T-cell (primary cell): ENCODE measurements at regions not wholly inside any gene's neighbourhood (a gene's known extent, or its start where the extent isn't known, plus 50 kb on each side); places are given as distances from the start of the nearest gene placed in this dataset.
"Not testable (repeated sequence)": the region's sequence is repeated elsewhere in the genome, so short reads cannot be mapped to it uniquely, and the experiment has no call there.

Experiments used
- ATAC-seq, 4 experiments: fragments of 200-7000 bp in 3 of 4; fragments of 150-1000 bp in 1 of 4; cut with Tn5 transposase; replicated peaks in 1 of 4; 1 replicate in 3 of 4; 2 replicates in 1 of 4; pipeline ENCODE4 v1.10.0; 2021; ENCODE audit warnings: moderate library complexity in 3 of 4, mild to moderate bottlenecking in 2 of 4, moderate number of reproducible peaks in 1 of 4
- CTCF ChIA-PET, 2 donors: fragments of 300-600 bp; sonication (Branson Sonifier 250); formaldehyde crosslinking; loops; one replicate each; lab custom pipeline; 2022; ENCODE audit warnings: antibody characterized with exemption in 2 of 2; lab: Charles Lee
- POLR2A ChIA-PET, 2 donors: fragments of 300-600 bp; sonication (Branson Sonifier 250); formaldehyde crosslinking; loops; one replicate each; lab custom pipeline; 2022; ENCODE audit warnings: antibody characterized with exemption in 2 of 2; lab: Charles Lee
- DNase-seq, 35 experiments: peaks; one replicate each; pipeline versions ENCODE4 v3.0.0 to v3.0.0-alpha.2; 2013 to 2023
- H3K27ac ChIP-seq: one replicate; pipeline ENCODE4 v1.5.1; 2013; ENCODE audit warnings: low read length
- H3K27me3 ChIP-seq, 2 experiments: replicated peaks in 1 of 2; 1 replicate in 1 of 2; 2 replicates in 1 of 2; pipeline versions ENCODE4 v1.6.1 to v1.7.0; 2013; ENCODE audit warnings: low read length in 1 of 2, mixed read lengths in 1 of 2; ENCODE audit not compliant: control insufficient read depth in 2 of 2, insufficient read depth in 2 of 2; ENCODE audit errors: extremely low read depth in 1 of 2
- H3K36me3 ChIP-seq, 2 donors: 1 replicate in 1 of 2; 2 replicates in 1 of 2; pipeline versions ENCODE4 v1.6.1 to v1.7.0; 2013; ENCODE audit warnings: low read length in 1 of 2; ENCODE audit not compliant: control insufficient read depth in 2 of 2, insufficient read depth in 1 of 2; ENCODE audit errors: extremely low read depth in 1 of 2
- H3K4me1 ChIP-seq, 2 experiments: 1 replicate in 1 of 2; 2 replicates in 1 of 2; pipeline versions ENCODE4 v1.6.1 to v1.7.0; 2013; ENCODE audit warnings: low read length in 2 of 2, mixed read lengths in 1 of 2; ENCODE audit not compliant: insufficient read depth in 2 of 2, control insufficient read depth in 1 of 2; ENCODE audit errors: extremely low read depth in 1 of 2
- H3K4me3 ChIP-seq, 2 donors: 1 replicate in 1 of 2; 2 replicates in 1 of 2; pipeline versions ENCODE4 v1.5.1 to v1.7.0; 2013; ENCODE audit warnings: mild to moderate bottlenecking in 2 of 2, low read length in 1 of 2, moderate library complexity in 1 of 2; ENCODE audit not compliant: control insufficient read depth in 1 of 2; ENCODE audit errors: extremely low read depth in 1 of 2
- H3K9me3 ChIP-seq: 2 replicates; pipeline ENCODE4 v1.7.0; 2013
- H3K27ac Mint-ChIP-seq, 2 donors: one replicate each; pipeline ENCODE4 v1.8.0; 2020 to 2021; ENCODE audit warnings: mild to moderate bottlenecking in 2 of 2, mixed read lengths in 2 of 2
- H3K27me3 Mint-ChIP-seq, 2 donors: one replicate each; pipeline ENCODE4 v1.8.0; 2021 to 2022; ENCODE audit warnings: mixed read lengths in 2 of 2
- H3K36me3 Mint-ChIP-seq: one replicate; pipeline ENCODE4 v1.8.0; 2021; ENCODE audit warnings: mixed read lengths
- H3K4me1 Mint-ChIP-seq, 3 donors: one replicate each; pipeline ENCODE4 v1.8.0; 2020 to 2022; ENCODE audit warnings: mixed read lengths in 3 of 3, mild to moderate bottlenecking in 1 of 3
- H3K4me3 Mint-ChIP-seq, 3 donors: one replicate each; pipeline ENCODE4 v1.8.0; 2020 to 2022; ENCODE audit warnings: mild to moderate bottlenecking in 3 of 3, mixed read lengths in 3 of 3, moderate library complexity in 3 of 3
- H3K9me3 Mint-ChIP-seq, 3 donors: one replicate each; pipeline ENCODE4 v1.8.0; 2020 to 2022; ENCODE audit warnings: mixed read lengths in 3 of 3
- WGBS: methylation state at CpG from one replicate; pipeline ENCODE4 v1.1.5; 2013; ENCODE audit warnings: missing lambda C conversion rate; ENCODE audit not compliant: insufficient coverage; 5-methylcytosine and 5-hydroxymethylcytosine counted together

DNA sequence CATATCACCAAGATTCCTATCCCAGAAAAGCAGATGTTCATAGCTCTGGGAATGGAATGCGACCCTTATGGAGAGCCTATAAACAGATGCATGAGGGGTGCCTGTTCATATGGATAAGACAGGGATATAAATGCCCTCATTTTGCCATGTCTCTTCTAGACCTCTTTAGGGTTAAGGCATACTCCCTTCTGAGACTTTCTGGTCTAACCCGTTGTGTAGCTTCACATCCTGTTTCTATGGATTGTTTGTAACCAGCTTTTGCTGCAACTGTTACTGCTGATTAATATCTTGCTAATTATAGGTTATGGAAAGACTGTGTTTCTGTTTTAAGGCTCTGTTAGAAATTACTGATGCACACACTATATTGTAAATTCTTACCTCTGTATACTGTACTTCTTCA is 193.5 kb upstream of the ALG10B start:
- H3K4me1 Mint-ChIP-seq, H3K36me3 Mint-ChIP-seq, H3K27ac ChIP-seq, H3K4me1 ChIP-seq, H3K4me3 ChIP-seq, H3K9me3 ChIP-seq, H3K27ac Mint-ChIP-seq, H3K4me3 Mint-ChIP-seq, H3K27me3 ChIP-seq, ATAC-seq, POLR2A ChIA-PET, DNase-seq, H3K36me3 ChIP-seq: not testable (repeated sequence)
- WGBS, result 40% methylated on average over 1 of the region's 2 CpGs
- CTCF ChIA-PET, result interaction anchor here in 1 of 2 donors (1.0 kb wide), 1 partner anchor 15 kb away, joined by 6 read pairs; no protein-coding TSS in a partner anchor
- Mint-ChIP-seq H3K27me3 (peaks cover 8 to 10% of the 10 kb centered on the region in 2 donors), H3K9me3 (peaks cover 0 to 12% (median 2%) of the 10 kb centered on the region in 3 donors)

- H3K27ac ChIP-seq, result no peak overlapping the region
- H3K4me3 ChIP-seq, result no peak overlapping the region
- no peak for DNase-seq
- Mint-ChIP-seq H3K9me3 (peaks cover 0 to 8% (median 2%) of the 10 kb centered on the region in 3 donors), H3K4me3 (no peak overlapping the region), H3K27me3 (peaks cover 8 to 10% of the 10 kb centered on the region in 2 donors), H3K27ac (no peak overlapping the region), H3K36me3 (no peaks in the 10 kb centered on the region), H3K4me1 (no peaks in the 10 kb centered on the region)
- POLR2A ChIA-PET, result no interaction called here
- no peaks in the 10 kb centered on the region for H3K27me3 ChIP-seq
- WGBS, result 68% methylated on average over 5 of the region's 8 CpGs
- H3K9me3 ChIP-seq, result peaks cover 2% of the 10 kb centered on the region
- no peak for ATAC-seq
- no peaks in the 10 kb centered on the region for H3K4me1 ChIP-seq
- H3K36me3 ChIP-seq, result no peaks in the 10 kb centered on the region
- CTCF ChIA-PET, result interaction anchor here in 1 of 2 donors (1.0 kb wide), 1 partner anchor 14 kb away, joined by 6 read pairs; no protein-coding TSS in a partner anchor
These were observed 192.9 kb upstream of the ALG10B start for GRCh38 chr12:38123566-38124246.

DNA sequence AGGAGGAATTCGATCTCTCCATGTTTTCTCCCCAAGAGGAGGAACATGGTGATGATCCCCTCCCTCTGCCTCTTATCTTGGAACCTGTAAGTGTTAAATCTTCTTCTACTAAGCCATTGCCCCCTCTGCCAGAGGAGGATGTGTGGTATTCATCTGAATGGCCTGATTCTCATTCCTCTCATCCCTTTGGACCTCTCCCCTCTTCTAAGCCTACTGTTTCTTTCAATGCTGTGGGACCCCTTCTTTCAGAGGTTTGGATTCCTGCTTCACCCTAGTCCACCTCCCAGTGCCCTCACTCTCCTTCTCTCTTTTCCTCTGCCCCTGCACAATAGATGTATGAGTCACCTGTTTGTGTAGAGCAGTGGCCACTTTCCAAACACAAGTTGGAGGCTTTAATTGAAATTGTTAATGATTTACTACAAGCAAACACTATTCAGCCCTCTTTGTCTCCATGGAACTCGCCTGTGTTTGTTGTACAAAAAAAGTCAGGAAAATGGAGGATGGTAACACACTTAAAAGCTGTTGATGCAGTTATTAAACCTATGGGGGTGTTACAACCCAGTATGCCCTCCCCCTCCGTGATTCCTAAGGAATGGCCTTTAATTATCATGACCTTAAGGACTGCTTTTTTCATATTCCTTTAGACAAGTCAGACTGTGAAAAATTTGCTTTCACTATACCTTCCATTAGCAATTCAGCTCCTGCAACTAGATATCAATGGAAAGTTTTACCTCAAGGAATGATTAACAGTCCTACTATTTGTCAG is 192.1 kb upstream of the ALG10B start:
- CTCF ChIA-PET, result no interaction called here

DNA sequence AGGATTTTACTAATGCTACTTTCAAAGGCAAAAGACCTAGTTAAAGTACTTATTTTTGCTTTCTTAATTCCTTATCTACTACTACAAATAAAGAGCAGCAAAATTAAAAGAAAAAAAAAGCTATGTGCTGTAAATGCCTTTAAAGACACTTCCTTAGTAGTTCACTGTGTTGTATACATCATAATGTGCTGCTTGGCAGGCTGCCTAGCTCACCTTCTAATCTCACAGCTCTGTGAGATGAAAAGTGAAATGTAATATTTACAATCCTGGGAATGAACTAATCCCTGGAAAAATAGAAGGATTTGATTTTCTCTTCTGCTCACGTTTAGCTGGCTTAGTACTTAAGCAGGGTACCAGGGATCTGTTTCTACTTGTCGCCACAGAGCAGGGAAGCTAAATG is 184.4 kb upstream of the ALG10B start:
- H3K27me3 ChIP-seq, result peaks cover 0 to 13% of the 10 kb centered on the region in 2 experiments
- no peaks in the 10 kb centered on the region for H3K4me1 ChIP-seq
- H3K9me3 ChIP-seq, result no peaks in the 10 kb centered on the region
- H3K36me3 Mint-ChIP-seq, result no peaks in the 10 kb centered on the region
- WGBS, result 60% methylated on average over 1 of the region's 2 CpGs
- no peak for DNase-seq
- no peaks in the 10 kb centered on the region for H3K9me3 Mint-ChIP-seq
- H3K4me3 Mint-ChIP-seq, result no peak overlapping the region
- no peak overlapping the region for H3K4me3 ChIP-seq
- POLR2A ChIA-PET, result no interaction called here
- CTCF ChIA-PET, result no interaction called here
- ATAC-seq, result no peak
- no peaks in the 10 kb centered on the region for H3K4me1 Mint-ChIP-seq
- H3K36me3 ChIP-seq, result no peaks in the 10 kb centered on the region
- H3K27me3 Mint-ChIP-seq, result peaks cover 12 to 16% of the 10 kb centered on the region in 2 donors
- H3K27ac Mint-ChIP-seq, result no peak overlapping the region
- no peak overlapping the region for H3K27ac ChIP-seq

More for the DNA sequence above, 192.1 kb upstream of the ALG10B start:
- Mint-ChIP-seq H3K36me3 (no peaks in the 10 kb centered on the region), H3K4me3 (no peak overlapping the region), H3K27ac (no peak overlapping the region), H3K4me1 (no peaks in the 10 kb centered on the region), H3K27me3 (peaks cover 8 to 10% of the 10 kb centered on the region in 2 donors), H3K9me3 (peaks cover 0 to 6% (median 2%) of the 10 kb centered on the region in 3 donors)
- H3K4me1 ChIP-seq, result no peaks in the 10 kb centered on the region
- H3K9me3 ChIP-seq, result peaks cover 2% of the 10 kb centered on the region
- H3K36me3 ChIP-seq, result no peaks in the 10 kb centered on the region
- no CpG with 5 or more reads among the region's 3 CpGs for WGBS
- ATAC-seq (no peak), DNase-seq (no peak)
- no peak overlapping the region for H3K4me3 ChIP-seq
- H3K27ac ChIP-seq, result no peak overlapping the region
- POLR2A ChIA-PET, result no interaction called here
- H3K27me3 ChIP-seq, result no peaks in the 10 kb centered on the region

DNA sequence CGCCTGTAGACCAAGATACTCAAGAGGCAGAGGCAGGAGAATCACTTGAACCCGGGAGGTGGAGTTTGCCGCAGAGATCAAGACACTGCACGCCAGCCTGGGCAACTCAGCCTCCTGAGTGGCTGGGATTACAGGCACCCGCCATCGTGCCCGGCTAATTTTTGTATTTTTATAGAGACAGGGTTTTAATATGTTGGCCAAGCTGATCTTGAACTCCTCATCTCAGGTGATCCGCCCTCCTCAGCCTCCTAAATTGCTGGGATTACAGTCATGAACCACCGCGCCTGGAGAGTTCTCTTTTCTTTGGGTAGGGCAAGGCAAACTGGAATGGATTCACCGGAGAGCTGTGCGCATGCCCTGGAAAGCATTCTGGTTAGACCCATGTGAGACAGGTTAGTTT is 179.3 kb upstream of the ALG10B start:
- Mint-ChIP-seq H3K36me3 (no peaks in the 10 kb centered on the region), H3K9me3 (no peaks in the 10 kb centered on the region), H3K27ac (no peak overlapping the region), H3K4me1 (peaks cover 9 to 13% (median 10%) of the 10 kb centered on the region in 3 donors), H3K4me3 (peak overlapping the region in 1 of 3 donors; percentile 48), H3K27me3 (peaks cover 12 to 22% of the 10 kb centered on the region in 2 donors)
- H3K9me3 ChIP-seq, result no peaks in the 10 kb centered on the region
- no peak overlapping the region for H3K4me3 ChIP-seq
- H3K27ac ChIP-seq, result no peak overlapping the region
- DNase-seq (no peak), ATAC-seq (no peak)
- POLR2A ChIA-PET, result no interaction called here
- CTCF ChIA-PET, result interaction anchor here (0.6 to 1.1 kb wide), 4 partner anchors 14 to 1969 kb away, joined by 3 to 6 read pairs (median 4); partner anchors contain the start of genes ALG10B (in 1 of the 2) and SLC2A13 (in 1 of the 2)
- H3K4me1 ChIP-seq, result peaks cover 0 to 10% of the 10 kb centered on the region in 2 experiments
- no peaks in the 10 kb centered on the region for H3K36me3 ChIP-seq
- H3K27me3 ChIP-seq, result peaks cover 0 to 24% of the 10 kb centered on the region in 2 experiments
- WGBS, result 86% methylated on average over 6 of the region's 12 CpGs

DNA sequence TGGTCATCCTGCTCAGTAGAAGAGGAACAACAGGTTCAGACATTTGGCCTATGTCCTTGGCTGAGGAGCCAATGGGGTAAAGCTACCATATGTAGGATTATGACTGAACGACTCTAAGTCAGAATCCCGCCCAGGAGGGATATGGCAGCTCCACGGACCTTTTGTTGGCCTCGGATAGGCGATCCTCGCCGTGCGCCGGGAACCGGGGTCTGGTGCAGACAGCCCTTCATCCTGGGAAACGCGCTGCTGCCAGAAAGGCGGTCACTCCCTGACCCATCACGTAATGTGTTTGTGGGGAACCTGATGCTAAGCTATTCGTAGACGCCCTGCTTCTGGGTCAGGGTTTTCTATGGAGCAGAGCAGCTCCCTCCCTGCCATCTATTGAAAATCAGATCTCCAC is 178.9 kb upstream of the ALG10B start:
- no peak overlapping the region for H3K27ac ChIP-seq
- no peaks in the 10 kb centered on the region for H3K9me3 ChIP-seq
- Mint-ChIP-seq H3K4me3 (peak overlapping the region in 1 of 3 donors; percentile 48), H3K36me3 (no peaks in the 10 kb centered on the region), H3K27ac (no peak overlapping the region), H3K9me3 (no peaks in the 10 kb centered on the region), H3K4me1 (peaks cover 9 to 13% (median 10%) of the 10 kb centered on the region in 3 donors), H3K27me3 (peaks cover 8 to 20% of the 10 kb centered on the region in 2 donors)
- WGBS, result 64% methylated on average over 14 of the region's 16 CpGs
- POLR2A ChIA-PET, result no interaction called here
- CTCF ChIA-PET, result interaction anchor here in 1 of 2 donors (0.6 to 1.1 kb wide), 2 partner anchors 15 to 152 kb away, joined by 3 to 6 read pairs; no protein-coding TSS in a partner anchor
- DNase-seq, result no peak
- H3K4me1 ChIP-seq, result peaks cover 0 to 10% of the 10 kb centered on the region in 2 experiments
- peaks cover 0 to 24% of the 10 kb centered on the region in 2 experiments for H3K27me3 ChIP-seq
- H3K4me3 ChIP-seq, result no peak overlapping the region
- no peaks in the 10 kb centered on the region for H3K36me3 ChIP-seq
- ATAC-seq, result no peak
